Keratinocyte (primary cell): ENCODE measurements at regions not wholly inside any gene's neighbourhood (a gene's known extent, or its start where the extent isn't known, plus 50 kb on each side); places are given as distances from the start of the nearest gene placed in this dataset.
"Not testable (repeated sequence)": the region's sequence is repeated elsewhere in the genome, so short reads cannot be mapped to it uniquely, and the experiment has no call there.

ENCODE experiments used
- DNase-seq: peaks from one replicate; pipeline ENCODE4 v3.0.0-alpha.2; 2011; ENCODE audit warnings: low read depth, missing footprints, low spot score
- FAIRE-seq: peaks from 2 replicates; lab custom pipeline; 2011; peaks lifted over from hg19 to GRCh38; lab: Jason Lieb, UNC
- H2AFZ ChIP-seq: 2 replicates; pipeline ENCODE4 v1.6.0; 2012; ENCODE audit warnings: low read length, control low read depth, inconsistent platforms; ENCODE audit not compliant: control insufficient read depth
- H3K27ac ChIP-seq: 2 replicates; pipeline ENCODE4 v1.5.1; 2011; ENCODE audit warnings: low read length; ENCODE audit not compliant: control insufficient read depth, insufficient read depth
- H3K27me3 ChIP-seq: 3 replicates; pipeline ENCODE4 v1.6.0; 2011; ENCODE audit warnings: low read length; ENCODE audit not compliant: control insufficient read depth, insufficient read depth; ENCODE audit errors: extremely low read depth
- H3K36me3 ChIP-seq, 2 experiments: 2 replicates in 1 of 2; 3 replicates in 1 of 2; pipeline ENCODE4 v1.5.1; 2011; ENCODE audit warnings: low read length in 2 of 2, mild to moderate bottlenecking in 1 of 2; ENCODE audit not compliant: control insufficient read depth in 2 of 2, insufficient read depth in 2 of 2; ENCODE audit errors: extremely low read depth in 1 of 2
- H3K4me1 ChIP-seq: 3 replicates; pipeline ENCODE4 v1.5.1; 2011; ENCODE audit warnings: low read length; ENCODE audit not compliant: control insufficient read depth, insufficient read depth; ENCODE audit errors: extremely low read depth
- H3K4me2 ChIP-seq: 3 replicates; pipeline ENCODE4 v1.6.0; 2011; ENCODE audit warnings: low read depth, low read length; ENCODE audit not compliant: control insufficient read depth, insufficient read depth; ENCODE audit errors: extremely low read depth
- H3K4me3 ChIP-seq, 3 experiments: fragments of 200-600 bp in 1 of 3; sonication (generic) in 1 of 3; 2 replicates in 2 of 3; 3 replicates in 1 of 3; pipeline ENCODE4 v1.5.1; 2011 to 2016; ENCODE audit warnings: low read length in 3 of 3, mild to moderate bottlenecking in 3 of 3, control low read depth in 2 of 3, inconsistent platforms in 1 of 3, low read depth in 1 of 3, mixed read lengths in 1 of 3, mixed run types in 1 of 3, moderate library complexity in 1 of 3; ENCODE audit not compliant: control insufficient read depth in 2 of 3, insufficient read depth in 2 of 3; ENCODE audit errors: extremely low read depth in 1 of 3
- H3K79me2 ChIP-seq: 2 replicates; pipeline ENCODE4 v1.6.0; 2012; ENCODE audit warnings: low read length; ENCODE audit not compliant: control insufficient read depth, insufficient read depth
- H3K9ac ChIP-seq: 3 replicates; pipeline ENCODE4 v1.6.0; 2011; ENCODE audit warnings: low read length; ENCODE audit not compliant: control insufficient read depth, insufficient read depth; ENCODE audit errors: extremely low read depth
- H3K9me1 ChIP-seq: 3 replicates; pipeline ENCODE4 v1.6.0; 2011; ENCODE audit warnings: low read length; ENCODE audit not compliant: control insufficient read depth, insufficient read depth; ENCODE audit errors: extremely low read depth
- H3K9me3 ChIP-seq: 2 replicates; pipeline ENCODE4 v1.5.1; 2012; ENCODE audit warnings: low read depth, low read length; ENCODE audit not compliant: control insufficient read depth
- H4K20me1 ChIP-seq: 3 replicates; pipeline ENCODE4 v1.6.0; 2011; ENCODE audit warnings: low read length; ENCODE audit not compliant: control insufficient read depth, insufficient read depth; ENCODE audit errors: extremely low read depth
- dilution Hi-C: fragments of 300-500 bp; cut with MboI; formaldehyde crosslinking; loops from one replicate; pipeline ENCODE4 v1.7.0; 2020; ENCODE audit warnings: low sequenced_read_pairs; ENCODE audit not compliant: extremely low pct_ligation_motif_present

DNA sequence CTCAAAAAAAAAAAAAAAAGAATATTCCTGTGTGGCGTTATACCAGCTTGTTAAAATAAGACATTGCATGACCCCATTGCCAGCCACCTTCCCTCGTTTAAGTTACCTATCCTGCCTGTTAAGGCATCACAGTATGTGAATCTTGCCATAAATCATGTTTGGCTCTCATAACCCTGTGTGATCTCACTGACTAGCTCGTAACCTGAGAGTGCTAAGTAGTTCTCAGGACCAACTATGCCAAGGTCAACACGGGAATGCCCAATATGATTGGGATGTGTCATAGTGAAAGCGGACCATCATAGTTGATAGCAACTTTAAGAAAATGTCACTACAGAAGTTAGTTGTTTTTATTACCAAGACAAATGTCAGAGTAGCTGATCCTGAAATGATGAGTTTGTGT, 796.8 kb upstream of the CDH18 start:
- H3K9me1 ChIP-seq, H3K9me3 ChIP-seq, DNase-seq, H3K36me3 ChIP-seq, H3K9ac ChIP-seq, H3K4me3 ChIP-seq, H3K4me1 ChIP-seq, dilution Hi-C loops, H2AFZ ChIP-seq, H4K20me1 ChIP-seq, H3K4me2 ChIP-seq, H3K27me3 ChIP-seq, FAIRE-seq, H3K27ac ChIP-seq, H3K79me2 ChIP-seq: not testable (repeated sequence)

DNA sequence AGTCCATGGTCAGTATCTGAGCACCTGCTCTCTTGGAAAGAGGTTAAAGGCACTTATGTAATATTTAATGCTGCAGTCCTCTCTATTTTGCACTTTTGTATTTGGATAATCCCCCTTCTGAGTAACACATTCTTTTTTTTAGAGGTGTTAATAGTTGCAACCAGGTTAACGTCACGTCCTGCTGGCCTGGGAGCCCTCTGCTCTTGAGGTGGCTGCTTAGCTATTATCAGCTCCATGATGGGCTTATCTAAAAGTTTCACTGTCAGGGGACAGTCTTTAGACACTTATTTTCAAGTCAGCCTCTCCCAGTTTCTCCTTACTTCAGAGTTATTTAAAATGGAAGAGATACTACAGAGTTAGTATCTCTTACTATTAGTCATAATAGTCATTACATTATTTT, 795.5 kb upstream of the CDH18 start:
- H3K79me2 ChIP-seq, H3K9ac ChIP-seq, H4K20me1 ChIP-seq, H3K27me3 ChIP-seq, DNase-seq, H3K9me3 ChIP-seq, H3K27ac ChIP-seq, H2AFZ ChIP-seq, H3K9me1 ChIP-seq, H3K4me2 ChIP-seq, FAIRE-seq, dilution Hi-C loops, H3K4me3 ChIP-seq, H3K36me3 ChIP-seq, H3K4me1 ChIP-seq: not testable (repeated sequence)

DNA sequence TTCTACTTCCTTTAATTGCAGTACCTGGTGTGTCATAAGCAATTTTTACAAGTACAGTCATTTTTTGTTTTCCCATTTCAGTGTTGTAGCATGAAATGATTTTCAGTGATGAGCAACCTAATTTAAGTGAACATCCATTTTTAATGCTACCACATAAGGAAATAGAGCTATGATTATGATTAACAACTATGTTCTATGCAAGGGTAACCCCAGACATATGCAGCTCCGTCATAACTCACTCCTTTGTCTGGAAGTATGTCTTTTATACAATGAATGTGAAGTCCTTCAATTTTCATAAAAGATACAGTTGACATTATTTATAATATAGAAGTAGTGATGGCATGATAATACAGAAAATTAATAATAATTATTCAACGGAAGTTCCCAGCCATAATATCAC, 783.3 kb upstream of the CDH18 start:
- H3K4me3 ChIP-seq, H3K9ac ChIP-seq, dilution Hi-C loops, H3K4me2 ChIP-seq, H2AFZ ChIP-seq, H3K27ac ChIP-seq, H3K9me3 ChIP-seq, H3K4me1 ChIP-seq, H3K79me2 ChIP-seq, H3K27me3 ChIP-seq, H3K9me1 ChIP-seq, FAIRE-seq, DNase-seq, H3K36me3 ChIP-seq, H4K20me1 ChIP-seq: not testable (repeated sequence)

DNA sequence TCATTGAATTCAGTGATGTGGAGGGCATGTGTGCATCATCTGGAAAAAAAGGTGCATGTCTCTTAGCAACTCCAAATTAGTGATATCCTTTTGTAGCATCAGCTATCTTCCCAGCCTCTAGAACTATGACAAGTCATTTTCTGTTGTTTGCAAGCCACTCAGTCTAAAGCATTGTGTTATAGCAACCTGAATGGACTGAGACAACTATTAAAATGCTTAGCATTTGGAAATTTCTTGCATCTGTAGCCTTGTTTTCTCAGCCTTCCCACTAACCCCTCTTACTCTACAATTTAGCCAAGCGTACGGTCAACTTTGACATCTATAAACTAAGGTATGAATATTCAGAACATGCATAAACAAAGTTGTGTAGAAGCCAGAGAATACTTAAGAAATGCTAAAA, 777.1 kb upstream of the CDH18 start:
- dilution Hi-C loops, FAIRE-seq: not testable (repeated sequence)

DNA sequence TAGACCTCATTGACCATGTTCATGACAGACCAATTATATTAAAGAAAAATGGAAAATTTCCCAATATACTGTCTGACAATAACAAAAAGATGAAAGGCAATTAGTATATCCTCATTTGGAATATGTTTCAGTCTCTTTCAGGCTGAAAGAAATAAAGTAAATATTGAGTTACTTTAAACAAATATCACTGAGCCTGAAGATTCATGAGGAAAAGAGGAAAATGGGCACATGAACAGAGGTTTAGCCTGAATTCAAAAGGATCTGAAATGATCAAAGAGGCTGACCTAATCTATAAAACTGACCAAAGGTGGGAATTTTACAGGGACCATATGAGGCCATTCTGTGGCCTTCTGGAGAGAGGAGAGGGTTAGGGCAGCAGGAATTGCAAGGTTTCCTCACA, 771.5 kb upstream of the CDH18 start:
- H3K9ac ChIP-seq, H3K27ac ChIP-seq, H3K4me2 ChIP-seq, H3K4me1 ChIP-seq, FAIRE-seq, DNase-seq, H4K20me1 ChIP-seq, H3K4me3 ChIP-seq, H3K9me1 ChIP-seq, H3K79me2 ChIP-seq, dilution Hi-C loops, H3K36me3 ChIP-seq, H2AFZ ChIP-seq, H3K9me3 ChIP-seq, H3K27me3 ChIP-seq: not testable (repeated sequence)

More for the DNA sequence above, 777.1 kb upstream of the CDH18 start:
- not testable (repeated sequence) for H3K27me3 ChIP-seq, H4K20me1 ChIP-seq, H3K4me2 ChIP-seq, H2AFZ ChIP-seq, DNase-seq, H3K9me1 ChIP-seq, H3K4me1 ChIP-seq, H3K9ac ChIP-seq, H3K27ac ChIP-seq, H3K79me2 ChIP-seq, H3K36me3 ChIP-seq, H3K4me3 ChIP-seq, H3K9me3 ChIP-seq
